GM12878 (cell line): ENCODE measurements at regions not wholly inside any gene's neighbourhood (a gene's known extent, or its start where the extent isn't known, plus 50 kb on each side); places are given as distances from the start of the nearest gene placed in this dataset.

Experiments
- ATAC-seq: fragments of 200-7000 bp; cut with Tn5 transposase; 3 replicates; pipeline ENCODE4 v1.9.1; 2020; ENCODE audit warnings: mild to moderate bottlenecking, moderate library complexity
- BruUV-seq: library from RNA; stranded (reverse); fragments of 400-500 nt; replicated peaks from 2 replicates; lab custom pipeline; 2021; lab: Mats Ljungman, UMichigan
- CTCF ChIA-PET: fragments of 300-600 bp; sonication (Branson Sonifier 250); formaldehyde crosslinking; extraction: SDS; loops from one replicate; lab custom pipeline; 2021; ENCODE audit warnings: inconsistent platforms; lab: Yijun Ruan, JAX
- POLR2A ChIA-PET: fragments of 350-600 bp; formaldehyde crosslinking; extraction: SDS; loops from one replicate; lab custom pipeline; 2021; ENCODE audit warnings: inconsistent platforms; lab: Charles Lee
- RAD21 ChIA-PET: fragments of 300-600 bp; sonication (Branson Sonifier 250); formaldehyde crosslinking; loops from one replicate; lab custom pipeline; 2023; ENCODE audit warnings: antibody characterized with exemption; ENCODE audit not compliant: unreplicated experiment; lab: Charles Lee
- SMC1A ChIA-PET: fragments of 300-600 bp; sonication (Branson Sonifier 250); formaldehyde crosslinking; loops from one replicate; lab custom pipeline; 2023; ENCODE audit not compliant: unreplicated experiment, uncharacterized antibody; lab: Charles Lee
- DNase-seq: peaks from one replicate; pipeline ENCODE4 v3.0.0-alpha.2; 2011; ENCODE audit warnings: low read depth, low spot score
- FAIRE-seq: peaks from 3 replicates; lab custom pipeline; 2011; peaks lifted over from hg19 to GRCh38; lab: Jason Lieb, UNC
- H2AFZ ChIP-seq: 2 replicates; pipeline ENCODE4 v1.6.0; 2011; ENCODE audit warnings: low read depth, low read length, control low read depth; ENCODE audit not compliant: control insufficient read depth
- H3K27ac ChIP-seq: 2 replicates; pipeline ENCODE4 v1.5.1; 2011; ENCODE audit warnings: control low read depth; ENCODE audit not compliant: control insufficient read depth, insufficient read depth
- H3K27me3 ChIP-seq, 2 experiments: replicated peaks in 1 of 2; 2 replicates each; pipeline versions ENCODE4 v1.6.0 to v1.6.1; 2011; ENCODE audit warnings: low read length in 1 of 2; ENCODE audit not compliant: control insufficient read depth in 2 of 2, insufficient read depth in 2 of 2
- H3K36me3 ChIP-seq, 2 experiments: 2 replicates each; pipeline ENCODE4 v1.5.1; 2011; ENCODE audit warnings: low read length in 1 of 2; ENCODE audit not compliant: control insufficient read depth in 2 of 2, insufficient read depth in 2 of 2
- H3K4me1 ChIP-seq: 2 replicates; pipeline ENCODE4 v1.6.1; 2011; ENCODE audit warnings: mild to moderate bottlenecking, low read length, moderate library complexity, mixed read lengths; ENCODE audit not compliant: control insufficient read depth, insufficient read depth
- H3K4me2 ChIP-seq: 2 replicates; pipeline ENCODE4 v1.6.0; 2011; ENCODE audit warnings: control low read depth; ENCODE audit not compliant: control insufficient read depth, insufficient read depth
- H3K4me3 ChIP-seq: fragments of 200-600 bp; sonication (generic); 2 replicates; pipeline ENCODE4 v1.5.1; 2016
- H3K79me2 ChIP-seq: 2 replicates; pipeline ENCODE4 v1.6.0; 2011; ENCODE audit warnings: low read length; ENCODE audit not compliant: control insufficient read depth, insufficient read depth
- H3K9ac ChIP-seq: 2 replicates; pipeline ENCODE4 v1.8.0; 2011; ENCODE audit warnings: low read length, control low read depth, mixed read lengths; ENCODE audit not compliant: control insufficient read depth, insufficient read depth
- H3K9me3 ChIP-seq: replicated peaks from 3 replicates; pipeline ENCODE4 v1.5.1; 2011; ENCODE audit warnings: mild to moderate bottlenecking, low read length; ENCODE audit not compliant: control insufficient read depth, insufficient read depth
- H4K20me1 ChIP-seq: 2 replicates; pipeline ENCODE4 v1.6.0; 2011; ENCODE audit not compliant: control insufficient read depth, insufficient read depth
- IKZF1 ChIP-seq: fragments of 450-650 bp; conservative IDR thresholded peaks from 2 replicates; pipeline ENCODE4 v1.6.1; 2017; ENCODE audit warnings: antibody characterized with exemption, mild to moderate bottlenecking
- IKZF2 ChIP-seq, 2 experiments: fragments of 450-650 bp; IDR thresholded peaks; 2 replicates each; pipeline ENCODE4 v1.6.1; 2017; ENCODE audit warnings: mild to moderate bottlenecking in 2 of 2, moderate library complexity in 2 of 2
- MXI1 ChIP-seq: fragments of 150-350 bp; IDR thresholded peaks from 2 replicates; pipeline ENCODE4 v1.6.1; 2011; ENCODE audit warnings: low read depth, mild to moderate bottlenecking, inconsistent platforms, low read length, improper control_type of control experiment
- NBN ChIP-seq: fragments of 450-650 bp; IDR thresholded peaks from 2 replicates; pipeline ENCODE4 v1.6.1; 2016
- NFYA ChIP-seq: IDR thresholded peaks from 2 replicates; pipeline ENCODE4 v1.6.1; 2011; ENCODE audit warnings: low read depth, mild to moderate bottlenecking, low read length, improper control_type of control experiment, borderline replicate concordance
- NFYB ChIP-seq: IDR thresholded peaks from 2 replicates; pipeline ENCODE4 v1.6.1; 2011; ENCODE audit warnings: low read depth, mild to moderate bottlenecking, low read length, improper control_type of control experiment, moderate library complexity; ENCODE audit not compliant: insufficient read depth
- NR2C1 ChIP-seq: fragments of 450-650 bp; IDR thresholded peaks from 2 replicates; pipeline ENCODE4 v1.6.1; 2017; ENCODE audit warnings: antibody characterized with exemption, mild to moderate bottlenecking, moderate library complexity
- SMAD1 ChIP-seq: fragments of 450-650 bp; IDR thresholded peaks from 2 replicates; pipeline ENCODE4 v1.6.1; 2018; ENCODE audit warnings: mild to moderate bottlenecking, low read depth; ENCODE audit not compliant: partially characterized antibody
- SMC3 ChIP-seq: IDR thresholded peaks from 2 replicates; pipeline ENCODE4 v1.6.1; 2011; ENCODE audit warnings: low read length, improper control_type of control experiment, borderline replicate concordance
- SP1 ChIP-seq: IDR thresholded peaks from one replicate; pipeline ENCODE4 v1.6.1; 2011; ENCODE audit warnings: low read depth, low read length
- TAF1 ChIP-seq: IDR thresholded peaks from 2 replicates; pipeline ENCODE4 v1.6.1; 2011; ENCODE audit warnings: mild to moderate bottlenecking, low read depth, low read length, borderline replicate concordance
- ZNF24 ChIP-seq: fragments of 450-650 bp; IDR thresholded peaks from 2 replicates; pipeline ENCODE4 v1.6.1; 2017; ENCODE audit warnings: antibody characterized with exemption, mild to moderate bottlenecking
- ZNF274 ChIP-seq: IDR thresholded peaks from one replicate; pipeline ENCODE4 v1.8.0; 2011; ENCODE audit not compliant: insufficient read length, insufficient read depth
- WGBS: methylation state at CpG from one replicate; pipeline ENCODE4 v1.1.6; 2016; ENCODE audit warnings: low lambda C conversion rate; ENCODE audit not compliant: insufficient replicate concordance, insufficient coverage; ENCODE audit errors: missing lambda C conversion rate; 5-methylcytosine and 5-hydroxymethylcytosine counted together
- in situ Hi-C: fragments of 300-500 bp; cut with MboI; formaldehyde crosslinking; loops from 9 replicates; pipeline ENCODE4 v1.14.3; 2018; ENCODE audit warnings: mixed read lengths
- intact Hi-C: fragments of 100-400 bp; cut with micrococcal nuclease; formaldehyde crosslinking; loops from one replicate; pipeline ENCODE4 v1.14.2; 2022; ENCODE audit not compliant: unreplicated experiment
- TF ChIP-seq, protein P1 (sequence below): fragments of 450-650 bp; IDR thresholded peaks from 2 replicates; pipeline ENCODE4 v1.6.1; 2017; ENCODE audit warnings: borderline replicate concordance
- TF ChIP-seq, protein P2 (sequence below): IDR thresholded peaks from 2 replicates; pipeline ENCODE4 v1.6.1; 2012; ENCODE audit warnings: low read depth, low read length, improper control_type of control experiment
- TF ChIP-seq, protein P3 (sequence below): fragments of 450-650 bp; IDR thresholded peaks from 2 replicates; pipeline ENCODE4 v1.6.1; 2017; ENCODE audit warnings: mild to moderate bottlenecking, low read depth, inconsistent platforms; ENCODE audit not compliant: poor library complexity, severe bottlenecking
- TF ChIP-seq, protein P4 (sequence below): fragments of 450-650 bp; IDR thresholded peaks from 2 replicates; pipeline ENCODE4 v1.6.1; 2017; ENCODE audit warnings: mild to moderate bottlenecking

DNA sequence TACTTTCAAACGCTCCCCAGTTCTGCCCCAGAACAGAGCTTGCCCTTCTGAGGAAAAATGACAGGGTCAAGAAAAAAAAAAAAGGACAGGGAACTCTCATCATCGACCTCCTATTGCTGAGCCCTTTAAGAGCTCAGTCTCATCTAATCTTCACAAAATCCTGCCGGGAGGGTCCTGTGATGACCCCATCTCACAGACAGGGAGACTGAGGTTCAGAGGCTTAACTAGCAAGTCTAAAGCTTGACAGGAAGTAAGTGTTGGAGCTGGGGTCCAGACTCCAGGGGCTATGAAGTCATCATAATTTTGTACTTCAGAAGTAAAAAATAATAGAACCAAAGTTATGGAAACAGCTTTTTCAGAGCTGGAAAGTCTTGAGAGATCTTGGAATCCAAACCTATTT lies 171.1 kb upstream of the MYCN start:
- ATAC-seq (no peak), FAIRE-seq (no peak)
- Histone ChIP-seq H3K27me3 (peaks cover 0 to 4% of the 10 kb centered on the region in 2 experiments; a peak in 2 of 4 replicates), H3K4me3 (no peak overlapping the region), H3K4me2 (no peak overlapping the region), H3K4me1 (no peaks in the 10 kb centered on the region), H3K36me3 (no peaks in the 10 kb centered on the region)
- ChIA-PET CTCF (no interaction called here), POLR2A (no interaction called here)
- TF ChIP-seq, protein P1, sequence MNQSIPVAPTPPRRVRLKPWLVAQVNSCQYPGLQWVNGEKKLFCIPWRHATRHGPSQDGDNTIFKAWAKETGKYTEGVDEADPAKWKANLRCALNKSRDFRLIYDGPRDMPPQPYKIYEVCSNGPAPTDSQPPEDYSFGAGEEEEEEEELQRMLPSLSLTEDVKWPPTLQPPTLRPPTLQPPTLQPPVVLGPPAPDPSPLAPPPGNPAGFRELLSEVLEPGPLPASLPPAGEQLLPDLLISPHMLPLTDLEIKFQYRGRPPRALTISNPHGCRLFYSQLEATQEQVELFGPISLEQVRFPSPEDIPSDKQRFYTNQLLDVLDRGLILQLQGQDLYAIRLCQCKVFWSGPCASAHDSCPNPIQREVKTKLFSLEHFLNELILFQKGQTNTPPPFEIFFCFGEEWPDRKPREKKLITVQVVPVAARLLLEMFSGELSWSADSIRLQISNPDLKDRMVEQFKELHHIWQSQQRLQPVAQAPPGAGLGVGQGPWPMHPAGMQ = no peak
- no peak for TF ChIP-seq MXI1
- no peak for TF ChIP-seq SMAD1
- TF ChIP-seq, protein P2, sequence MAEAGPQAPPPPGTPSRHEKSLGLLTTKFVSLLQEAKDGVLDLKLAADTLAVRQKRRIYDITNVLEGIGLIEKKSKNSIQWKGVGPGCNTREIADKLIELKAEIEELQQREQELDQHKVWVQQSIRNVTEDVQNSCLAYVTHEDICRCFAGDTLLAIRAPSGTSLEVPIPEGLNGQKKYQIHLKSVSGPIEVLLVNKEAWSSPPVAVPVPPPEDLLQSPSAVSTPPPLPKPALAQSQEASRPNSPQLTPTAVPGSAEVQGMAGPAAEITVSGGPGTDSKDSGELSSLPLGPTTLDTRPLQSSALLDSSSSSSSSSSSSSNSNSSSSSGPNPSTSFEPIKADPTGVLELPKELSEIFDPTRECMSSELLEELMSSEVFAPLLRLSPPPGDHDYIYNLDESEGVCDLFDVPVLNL = no peak
- TF ChIP-seq SMC3 = no peak
- no peak for TF ChIP-seq ZNF24
- TF ChIP-seq NR2C1 = no peak
- TF ChIP-seq, protein P3, sequence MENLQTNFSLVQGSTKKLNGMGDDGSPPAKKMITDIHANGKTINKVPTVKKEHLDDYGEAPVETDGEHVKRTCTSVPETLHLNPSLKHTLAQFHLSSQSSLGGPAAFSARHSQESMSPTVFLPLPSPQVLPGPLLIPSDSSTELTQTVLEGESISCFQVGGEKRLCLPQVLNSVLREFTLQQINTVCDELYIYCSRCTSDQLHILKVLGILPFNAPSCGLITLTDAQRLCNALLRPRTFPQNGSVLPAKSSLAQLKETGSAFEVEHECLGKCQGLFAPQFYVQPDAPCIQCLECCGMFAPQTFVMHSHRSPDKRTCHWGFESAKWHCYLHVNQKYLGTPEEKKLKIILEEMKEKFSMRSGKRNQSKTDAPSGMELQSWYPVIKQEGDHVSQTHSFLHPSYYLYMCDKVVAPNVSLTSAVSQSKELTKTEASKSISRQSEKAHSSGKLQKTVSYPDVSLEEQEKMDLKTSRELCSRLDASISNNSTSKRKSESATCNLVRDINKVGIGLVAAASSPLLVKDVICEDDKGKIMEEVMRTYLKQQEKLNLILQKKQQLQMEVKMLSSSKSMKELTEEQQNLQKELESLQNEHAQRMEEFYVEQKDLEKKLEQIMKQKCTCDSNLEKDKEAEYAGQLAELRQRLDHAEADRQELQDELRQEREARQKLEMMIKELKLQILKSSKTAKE = no peak
- TF ChIP-seq IKZF1 = no peak
- TF ChIP-seq ZNF274 = no peak
- no peak for TF ChIP-seq NFYA
- no peak for TF ChIP-seq TAF1
- TF ChIP-seq, protein P4, sequence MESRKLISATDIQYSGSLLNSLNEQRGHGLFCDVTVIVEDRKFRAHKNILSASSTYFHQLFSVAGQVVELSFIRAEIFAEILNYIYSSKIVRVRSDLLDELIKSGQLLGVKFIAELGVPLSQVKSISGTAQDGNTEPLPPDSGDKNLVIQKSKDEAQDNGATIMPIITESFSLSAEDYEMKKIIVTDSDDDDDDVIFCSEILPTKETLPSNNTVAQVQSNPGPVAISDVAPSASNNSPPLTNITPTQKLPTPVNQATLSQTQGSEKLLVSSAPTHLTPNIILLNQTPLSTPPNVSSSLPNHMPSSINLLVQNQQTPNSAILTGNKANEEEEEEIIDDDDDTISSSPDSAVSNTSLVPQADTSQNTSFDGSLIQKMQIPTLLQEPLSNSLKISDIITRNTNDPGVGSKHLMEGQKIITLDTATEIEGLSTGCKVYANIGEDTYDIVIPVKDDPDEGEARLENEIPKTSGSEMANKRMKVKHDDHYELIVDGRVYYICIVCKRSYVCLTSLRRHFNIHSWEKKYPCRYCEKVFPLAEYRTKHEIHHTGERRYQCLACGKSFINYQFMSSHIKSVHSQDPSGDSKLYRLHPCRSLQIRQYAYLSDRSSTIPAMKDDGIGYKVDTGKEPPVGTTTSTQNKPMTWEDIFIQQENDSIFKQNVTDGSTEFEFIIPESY = no peak
- no peak for TF ChIP-seq IKZF2 (IDR thresholded peaks at IDR 0.05)
- no peak for TF ChIP-seq NBN
- no peak for TF ChIP-seq SP1
- TF ChIP-seq NFYB = no peak
- TF ChIP-seq, all 136 proteins: peak for 0
- WGBS = 0% methylated on average over 3 of the region's 3 CpGs
- no peaks in the 10 kb centered on the region for H3K9me3 ChIP-seq
- RAD21 ChIA-PET = no interaction called here
- SMC1A ChIA-PET = no interaction called here
- intact Hi-C loops = no loop called here
- H4K20me1 ChIP-seq = no peaks in the 10 kb centered on the region
- BruUV-seq = no TSS peak
- no peak overlapping the region for H2AFZ ChIP-seq
- no peak for DNase-seq
- no peak overlapping the region for H3K27ac ChIP-seq
- no peak overlapping the region for H3K9ac ChIP-seq
- in situ Hi-C loops = no loop called here
- H3K79me2 ChIP-seq = no peaks in the 10 kb centered on the region
